HG02870 (cell line): ENCODE measurements at regions not wholly inside any gene's neighbourhood (a gene's known extent, or its start where the extent isn't known, plus 50 kb on each side); places are given as distances from the start of the nearest gene placed in this dataset.

Source experiments
- ATAC-seq: cut with Tn5 transposase; IDR thresholded peaks from one replicate; pipeline ENCODE4 v1.9.1; 2021; ENCODE audit warnings: mild to moderate bottlenecking, moderate library complexity; ENCODE audit not compliant: unreplicated experiment

DNA sequence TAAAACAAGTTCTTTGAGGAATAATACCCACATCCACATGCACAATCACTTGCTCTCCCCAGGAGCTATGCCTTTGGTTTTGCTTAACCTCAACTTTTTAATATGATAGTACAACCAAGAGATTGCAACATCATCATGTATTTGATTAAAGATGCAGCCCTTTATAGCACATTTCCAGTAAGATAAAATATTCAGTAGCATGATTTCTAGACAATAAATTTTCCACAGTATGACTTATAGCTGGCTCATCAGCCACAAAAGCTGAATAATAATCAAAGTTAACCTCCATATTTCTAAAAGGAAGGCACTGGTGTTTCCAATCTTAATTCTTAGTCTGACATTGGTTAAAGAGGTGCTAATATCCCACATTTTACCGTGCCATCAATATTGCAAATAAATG is 622.5 kb downstream of the TBL1XR1 start:
- no peak for ATAC-seq

DNA sequence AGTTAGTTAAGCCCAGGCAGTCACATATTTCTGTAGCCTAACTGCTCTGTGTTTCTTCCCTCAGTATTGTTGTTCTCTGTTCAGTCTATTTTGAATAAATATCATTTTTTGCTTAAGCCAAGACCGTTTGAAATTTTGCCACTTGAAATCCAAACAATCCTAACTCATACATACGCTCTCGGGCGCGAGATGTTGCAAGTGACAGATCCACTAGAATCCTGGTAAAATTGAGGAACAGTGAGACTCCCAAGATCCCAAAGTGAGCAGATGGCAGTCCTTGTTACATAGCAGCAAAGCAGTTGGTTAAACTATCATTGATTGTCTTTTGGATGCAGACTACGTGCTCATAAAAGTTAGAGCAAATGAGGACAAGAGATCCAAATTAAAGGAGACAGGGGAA is 625.4 kb downstream of the TBL1XR1 start:
- no peak for ATAC-seq

DNA sequence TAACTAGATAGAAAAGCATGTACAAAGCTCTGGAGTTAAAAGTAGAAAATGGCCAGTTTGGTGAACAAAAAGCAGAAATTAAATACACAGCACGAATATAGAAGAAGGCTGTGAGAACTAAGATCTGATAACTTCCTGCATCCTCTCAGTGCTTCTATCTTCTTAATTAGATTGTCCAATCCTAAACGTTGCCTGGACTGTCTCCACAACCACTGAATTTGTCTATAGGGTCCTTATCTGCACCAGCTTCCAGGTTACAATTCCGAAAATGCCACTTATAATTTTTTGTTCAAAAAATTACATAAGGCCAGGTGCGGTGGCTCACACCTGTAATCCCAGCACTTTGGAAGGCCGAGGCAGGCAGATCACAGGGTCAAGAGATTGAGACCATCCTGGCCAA is 626.3 kb downstream of the TBL1XR1 start:
- no peak for ATAC-seq

DNA sequence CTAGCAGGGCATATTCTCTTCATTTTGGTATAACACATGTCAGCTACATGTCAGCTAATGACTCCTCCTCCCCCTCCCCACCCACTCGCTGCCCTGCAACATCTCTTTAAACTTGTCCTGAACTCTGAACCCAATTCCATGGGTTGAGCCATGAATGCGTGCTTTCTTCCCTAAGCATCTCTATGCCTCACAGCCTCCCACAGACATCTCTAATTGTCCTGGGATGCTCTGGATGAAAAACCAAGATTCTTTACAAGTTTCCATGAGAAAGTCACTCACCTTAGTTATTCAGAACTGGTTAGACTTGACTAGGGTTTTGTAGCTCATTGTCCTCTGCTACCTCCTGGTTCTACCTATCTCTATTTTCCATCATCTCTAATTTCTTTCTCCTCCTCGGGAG is 629.1 kb downstream of the TBL1XR1 start:
- no peak for ATAC-seq

DNA sequence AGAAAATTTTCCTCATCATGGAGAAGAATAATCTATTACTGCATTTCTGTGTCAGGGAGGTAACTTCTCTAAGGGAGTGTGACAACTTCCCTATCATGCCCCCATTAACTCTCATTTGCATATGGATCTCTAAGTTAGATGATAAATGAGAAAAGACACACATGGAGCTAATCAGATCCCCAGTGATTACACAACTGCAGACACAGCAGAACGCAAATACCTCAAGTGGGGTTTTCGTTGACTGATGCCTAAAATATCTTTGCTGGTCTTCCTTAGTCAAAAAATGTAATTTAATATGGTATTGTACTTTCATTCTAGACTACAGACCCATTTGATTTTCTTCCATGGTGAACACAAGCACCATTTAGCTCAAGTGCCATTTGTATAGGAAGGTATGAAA is 630.5 kb downstream of the TBL1XR1 start:
- ATAC-seq, result no peak

DNA sequence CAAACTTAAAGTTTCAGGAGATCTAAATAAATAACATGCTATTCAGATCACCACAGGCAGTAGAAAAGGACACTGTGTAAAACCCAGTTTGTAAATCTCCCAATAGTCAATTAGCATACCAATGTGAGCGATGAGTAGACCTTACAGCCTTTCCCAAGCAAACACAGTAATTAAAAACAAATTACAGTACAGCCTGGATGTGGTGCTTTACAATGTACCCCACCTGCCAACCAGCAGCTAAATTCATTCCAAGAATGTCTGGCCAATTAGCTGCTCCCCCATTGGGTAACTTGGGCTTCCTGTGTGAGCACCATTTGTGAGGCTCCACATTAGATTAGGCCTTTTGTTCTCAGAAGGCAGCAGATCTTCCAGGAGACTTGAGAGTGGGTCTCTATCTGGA is 635.0 kb downstream of the TBL1XR1 start:
- no peak for ATAC-seq

DNA sequence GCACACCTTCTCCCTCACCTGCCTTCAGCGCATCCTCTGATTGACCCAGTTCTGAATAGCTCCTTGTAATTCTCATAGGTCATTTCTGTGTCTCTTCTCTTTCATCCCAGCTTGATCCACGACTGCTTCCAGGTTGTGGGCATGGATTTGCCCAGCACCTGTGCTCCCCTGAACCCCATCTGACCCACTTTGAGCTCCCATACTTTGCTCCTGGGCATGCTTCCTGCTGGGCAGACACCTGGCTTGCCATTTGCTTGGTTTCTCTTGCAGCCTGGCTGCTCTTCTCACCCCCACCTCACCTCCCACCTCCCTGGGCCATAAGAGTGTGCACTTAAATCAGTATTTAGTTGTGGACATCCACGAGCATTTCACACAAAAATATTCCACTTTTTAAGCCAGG is 635.5 kb downstream of the TBL1XR1 start:
- no peak for ATAC-seq

DNA sequence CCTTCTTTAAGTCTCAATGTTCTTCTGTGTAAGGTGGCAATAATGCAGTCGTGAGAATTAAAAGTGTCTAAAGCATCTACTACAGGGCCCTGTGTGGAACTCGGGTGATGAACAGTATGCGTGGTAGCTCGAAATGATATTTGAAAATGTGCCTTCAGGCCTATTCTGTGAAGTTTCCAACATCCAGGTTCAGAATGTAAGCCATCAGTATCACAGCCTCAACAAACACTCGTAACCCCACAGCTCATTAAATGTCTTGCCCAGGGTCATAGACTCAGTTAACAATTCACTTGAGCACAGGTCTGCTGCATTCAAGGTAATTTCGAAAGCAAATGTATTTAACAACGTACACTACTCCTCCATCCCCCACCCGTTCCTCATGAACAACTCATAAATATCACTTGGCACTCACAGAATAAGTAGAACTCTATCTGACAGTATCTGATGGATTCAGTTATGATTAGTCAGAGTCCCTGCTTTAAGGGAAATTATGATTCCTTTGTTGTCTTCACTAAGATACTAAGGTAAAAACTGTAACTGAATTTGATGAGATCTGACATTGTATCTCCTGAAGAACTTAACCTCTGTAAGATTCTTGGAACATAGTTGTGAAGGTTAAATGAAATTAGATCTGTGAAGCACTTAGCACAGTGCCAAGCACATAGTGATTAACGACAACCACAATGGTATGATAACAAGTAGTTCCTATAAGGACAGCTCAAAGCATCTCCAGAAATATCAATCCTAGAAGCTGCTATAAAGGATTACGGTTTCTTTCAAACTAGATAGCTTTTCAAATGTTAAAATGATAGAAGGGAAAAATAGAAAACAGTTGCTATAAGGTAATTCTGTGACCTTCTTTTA is 642.3 kb downstream of the TBL1XR1 start:
- ATAC-seq, result no peak

DNA sequence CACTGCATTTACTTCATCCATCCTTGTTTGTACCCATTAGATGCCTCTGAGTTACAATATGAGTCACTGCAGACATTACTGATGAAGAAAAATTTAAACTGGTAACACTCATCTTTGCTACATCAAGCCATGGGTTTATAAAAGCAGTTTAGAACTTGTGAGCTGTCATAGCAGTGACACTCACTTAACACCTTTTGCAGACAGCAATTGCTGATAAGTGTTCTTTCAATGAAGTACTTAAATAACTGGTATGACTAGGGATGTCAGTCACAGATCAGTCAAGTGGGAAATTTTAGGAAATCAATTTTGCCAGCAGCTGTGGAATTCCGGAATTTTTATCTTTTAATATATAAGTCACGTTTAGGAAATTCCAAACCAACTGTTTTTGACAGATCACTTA is 643.0 kb downstream of the TBL1XR1 start:
- no peak for ATAC-seq

DNA sequence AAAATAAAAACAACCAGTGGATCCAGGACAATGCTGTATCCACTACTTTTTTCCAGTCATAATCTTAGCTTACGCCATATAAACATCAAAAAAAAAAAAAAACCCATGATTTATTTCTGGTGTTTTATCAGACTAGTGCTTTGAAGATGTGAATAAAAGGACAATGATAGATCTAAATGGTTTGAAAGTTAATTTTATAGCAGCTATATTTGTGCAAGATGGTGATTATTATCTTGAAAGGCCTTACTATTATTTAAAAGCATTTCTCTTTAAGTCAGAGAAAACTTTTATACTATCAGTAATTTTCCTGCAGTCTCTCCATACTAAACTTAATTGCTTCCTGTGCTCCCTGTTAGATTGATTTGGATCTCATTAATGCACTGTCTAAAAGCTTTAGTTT is 670.3 kb downstream of the TBL1XR1 start:
- ATAC-seq, result no peak

DNA sequence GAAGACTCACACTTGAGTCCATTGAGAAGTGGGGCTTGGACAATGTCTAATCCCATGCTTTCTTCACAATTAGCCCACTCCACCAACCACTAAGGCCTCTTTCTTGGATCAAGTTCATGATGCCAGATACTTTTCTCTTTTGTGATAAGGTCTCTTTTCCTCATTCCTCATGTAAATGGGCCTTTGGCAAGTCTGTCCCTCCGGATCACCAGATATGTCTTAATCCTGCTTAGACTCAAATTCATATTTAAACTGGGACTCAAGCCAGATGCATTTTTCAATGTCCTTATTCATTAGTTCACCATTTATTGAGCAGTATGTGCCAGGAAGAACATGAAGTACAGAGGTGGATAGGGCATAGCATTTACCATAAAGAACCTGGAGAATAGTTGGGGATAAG is 671.1 kb downstream of the TBL1XR1 start:
- no peak for ATAC-seq

DNA sequence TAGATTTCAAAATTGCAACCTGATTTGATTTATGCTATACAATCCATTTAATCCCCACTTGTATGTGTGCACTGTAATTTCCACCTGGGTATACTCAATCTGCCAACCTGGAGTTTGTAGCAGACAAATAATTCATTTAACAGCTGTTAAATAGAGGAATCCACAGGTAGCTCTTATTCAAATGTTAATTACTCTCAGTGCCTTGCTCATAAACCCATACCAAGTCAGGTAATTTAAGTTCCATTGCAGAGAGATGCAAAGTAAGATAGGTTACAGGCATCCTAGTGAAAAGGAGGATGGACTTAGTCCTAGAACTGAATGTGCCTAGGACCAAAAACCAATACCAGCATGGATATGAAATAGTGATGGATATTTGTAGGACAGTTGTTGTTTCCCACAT is 674.2 kb downstream of the TBL1XR1 start:
- no peak for ATAC-seq

DNA sequence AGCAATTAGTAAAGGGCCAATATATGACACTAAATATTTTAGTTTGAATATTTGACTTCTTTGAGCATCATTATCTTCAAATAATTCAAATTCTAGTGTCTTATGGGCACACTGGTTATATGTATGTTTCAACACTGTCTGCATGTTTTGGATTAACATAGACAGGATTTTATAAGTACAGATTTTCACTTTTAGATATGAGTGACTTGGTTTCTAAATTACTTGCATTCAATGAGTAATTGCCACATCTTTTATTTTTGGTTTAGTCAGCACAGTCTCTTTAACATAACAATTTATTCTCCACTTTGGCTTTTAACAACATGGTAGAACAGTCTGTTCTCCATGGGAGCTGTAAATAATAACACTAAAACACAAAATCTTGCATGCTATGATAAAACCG is 674.8 kb downstream of the TBL1XR1 start:
- ATAC-seq, result no peak

DNA sequence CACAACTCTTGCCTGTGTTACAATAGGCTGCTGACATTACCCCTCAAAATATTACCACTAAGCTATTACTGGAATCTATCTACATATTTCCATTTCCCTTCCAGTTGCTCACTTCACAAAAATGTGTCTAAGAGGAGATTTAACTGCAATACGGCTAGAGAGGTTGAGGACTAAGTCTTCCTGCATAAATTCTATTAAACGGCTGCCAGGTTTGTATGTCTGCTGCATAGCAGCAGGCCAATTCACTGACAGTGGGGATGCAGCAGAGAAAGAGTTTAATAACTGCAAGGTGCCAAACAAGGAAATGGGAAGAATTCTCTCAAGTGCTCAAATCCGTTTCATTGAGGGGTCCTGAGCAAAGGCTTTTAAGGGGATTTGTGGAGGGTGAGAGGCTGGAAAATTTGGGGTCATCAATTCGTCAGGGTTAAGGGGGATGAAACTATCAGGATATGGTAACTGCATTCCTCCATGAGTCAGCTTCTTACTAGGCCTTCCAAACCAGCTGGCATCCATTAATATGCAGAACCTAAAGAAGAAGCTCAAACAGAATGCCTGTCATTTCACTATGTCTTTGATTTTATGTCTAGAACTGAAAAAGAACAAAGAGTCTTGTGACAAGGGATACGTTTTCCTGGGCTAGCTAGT is 675.6 kb downstream of the TBL1XR1 start:
- no peak for ATAC-seq

DNA sequence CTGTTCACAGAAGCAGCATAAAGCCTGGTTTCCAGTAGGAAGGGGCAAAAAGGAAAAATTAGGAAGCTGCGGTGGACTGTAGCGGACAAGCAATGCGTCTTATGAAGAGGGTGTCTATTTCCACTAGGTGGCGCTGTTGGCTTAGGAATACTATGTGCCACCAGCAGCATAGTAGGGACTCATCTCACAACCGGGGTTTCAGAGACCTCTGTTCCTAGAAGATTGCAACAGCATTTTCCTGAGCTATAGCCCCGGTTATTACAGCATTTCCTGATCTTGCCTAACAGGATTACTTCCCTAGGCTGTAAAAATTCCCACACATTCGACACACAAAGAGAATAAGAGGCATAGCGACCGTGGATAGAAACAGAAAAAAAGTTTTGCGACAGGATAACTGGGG is 683.0 kb downstream of the TBL1XR1 start:
- no peak for ATAC-seq

DNA sequence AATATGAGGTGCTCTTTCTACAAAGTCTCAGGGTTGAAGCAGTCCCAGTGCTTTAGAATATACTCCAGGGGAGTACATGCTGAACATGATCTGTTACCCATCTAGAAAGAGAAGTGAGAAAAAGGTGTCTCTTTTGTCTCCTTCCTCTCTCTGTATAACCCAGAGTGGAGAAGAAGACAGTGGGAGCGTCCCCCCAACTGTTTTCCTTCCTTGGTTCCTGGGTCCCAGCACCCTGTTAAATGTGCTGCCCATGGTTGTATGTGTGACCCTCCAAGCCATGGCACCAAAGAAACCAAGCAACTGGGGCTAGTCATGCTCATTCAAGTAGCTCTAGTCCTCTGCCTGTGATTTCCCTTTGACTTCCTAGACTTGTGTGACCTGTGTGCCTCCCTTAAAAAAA is 683.7 kb downstream of the TBL1XR1 start:
- no peak for ATAC-seq

DNA sequence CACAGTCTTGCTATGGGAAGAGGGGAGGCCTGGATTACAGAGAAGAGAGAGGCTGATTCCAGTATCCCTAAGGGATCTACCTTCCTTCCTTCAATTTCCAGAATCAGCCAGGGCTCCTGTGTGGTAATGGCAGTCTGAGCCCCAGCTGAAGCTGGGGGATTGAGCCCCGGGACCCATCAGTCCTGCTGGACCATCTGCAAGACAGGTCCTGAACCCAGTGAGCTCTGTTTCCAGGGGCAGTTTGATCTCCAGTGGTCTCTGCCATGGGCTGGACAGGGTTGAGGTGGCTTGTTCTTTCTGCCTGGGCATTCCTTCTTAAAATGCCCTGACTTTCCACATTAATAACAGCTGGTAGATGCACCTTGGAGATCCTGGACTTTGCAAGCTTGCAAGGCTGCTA is 685.2 kb downstream of the TBL1XR1 start:
- no peak for ATAC-seq

DNA sequence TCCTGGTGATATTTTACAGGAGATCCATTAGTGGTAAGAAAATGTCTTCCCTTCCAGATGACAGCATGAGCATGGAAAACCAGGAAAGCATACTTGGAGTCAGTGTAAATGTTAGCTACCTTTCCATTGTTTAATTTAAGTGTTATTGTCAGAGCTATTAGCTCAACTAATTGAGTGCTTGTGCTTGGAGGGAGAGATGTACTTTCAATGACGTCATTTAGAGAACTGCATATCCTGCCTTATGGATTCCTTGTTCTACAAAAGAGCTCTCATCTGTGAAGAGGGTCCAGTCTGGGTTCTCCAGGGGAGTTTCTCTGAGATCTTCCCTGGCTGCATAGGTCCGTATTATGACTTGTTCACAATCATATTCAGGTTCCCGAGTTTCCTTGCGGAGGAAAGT is 687.2 kb downstream of the TBL1XR1 start:
- no peak for ATAC-seq

DNA sequence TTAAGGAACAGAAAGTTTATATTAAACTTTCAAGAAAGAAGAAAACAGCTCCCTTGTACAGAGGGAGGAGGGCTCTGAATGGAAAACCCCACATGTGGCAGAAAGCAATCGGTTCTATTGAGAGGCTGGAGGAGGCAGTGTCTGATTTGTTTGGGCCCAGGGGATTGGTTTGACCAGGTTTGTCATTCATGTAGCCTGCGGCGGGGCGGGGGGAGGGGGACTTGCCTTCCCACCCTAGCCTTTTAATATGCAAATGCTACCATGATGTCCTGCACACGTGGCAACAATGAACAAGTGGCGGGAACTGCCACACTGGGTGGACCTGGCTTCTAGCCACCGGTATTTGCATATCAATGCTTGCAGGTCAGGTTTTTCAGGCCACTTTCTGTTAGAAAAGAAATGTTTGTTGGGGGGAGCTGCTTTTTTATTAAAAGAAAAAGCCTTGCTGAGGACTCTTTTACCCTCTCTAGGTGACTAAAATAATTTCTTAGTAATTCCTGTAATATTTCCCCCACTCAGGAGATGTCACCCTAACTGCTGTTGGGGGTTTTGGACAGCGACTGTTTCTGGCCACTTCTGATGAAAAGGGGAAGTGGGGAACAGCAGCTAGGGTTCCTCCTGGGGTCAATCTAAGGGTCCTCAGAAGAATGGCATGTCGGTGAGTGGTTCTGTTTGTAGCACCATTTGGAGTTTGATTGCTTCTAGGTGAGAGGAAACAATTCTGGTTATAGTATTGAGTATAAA is 691.2 kb downstream of the TBL1XR1 start:
- ATAC-seq, result peak; percentile 52

DNA sequence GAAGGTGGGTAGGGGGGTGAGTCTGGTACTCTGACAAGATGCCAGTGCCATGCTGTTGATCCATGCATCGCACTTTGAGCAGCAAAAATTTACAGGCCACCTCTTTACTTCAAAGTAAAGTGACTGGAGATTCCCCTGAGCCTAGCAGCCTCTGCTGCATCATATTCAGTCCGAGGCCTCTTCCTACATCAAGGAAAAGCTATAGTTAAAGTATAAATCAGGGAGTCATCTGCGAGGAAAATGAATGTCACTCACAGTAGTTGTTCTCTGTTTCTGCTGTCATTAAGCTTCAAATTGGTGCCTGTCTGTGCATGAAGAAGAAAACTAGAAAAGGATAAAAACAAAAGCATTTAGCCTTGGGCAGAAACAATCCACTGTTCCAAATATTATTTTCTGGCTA is 706.2 kb downstream of the TBL1XR1 start:
- ATAC-seq, result no peak

DNA sequence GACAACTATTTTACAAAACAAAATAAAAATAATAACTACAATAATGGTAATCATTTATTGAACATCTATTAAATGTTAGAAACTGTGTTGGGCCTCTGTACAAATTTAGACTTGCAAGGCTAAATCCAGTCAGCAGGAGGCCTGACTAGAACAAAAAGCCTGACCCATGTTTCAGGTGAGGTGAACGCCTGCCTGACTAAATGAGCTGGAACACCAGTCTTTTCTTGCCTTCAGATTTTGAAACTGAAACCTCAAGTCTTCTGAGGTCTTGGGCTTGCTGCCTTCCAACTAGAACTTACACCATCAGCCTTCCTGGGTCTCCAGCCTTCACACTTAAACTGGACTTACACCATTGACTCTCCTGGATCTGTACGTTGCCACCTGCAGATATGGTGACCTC is 706.9 kb downstream of the TBL1XR1 start:
- ATAC-seq, result peak; percentile 70

DNA sequence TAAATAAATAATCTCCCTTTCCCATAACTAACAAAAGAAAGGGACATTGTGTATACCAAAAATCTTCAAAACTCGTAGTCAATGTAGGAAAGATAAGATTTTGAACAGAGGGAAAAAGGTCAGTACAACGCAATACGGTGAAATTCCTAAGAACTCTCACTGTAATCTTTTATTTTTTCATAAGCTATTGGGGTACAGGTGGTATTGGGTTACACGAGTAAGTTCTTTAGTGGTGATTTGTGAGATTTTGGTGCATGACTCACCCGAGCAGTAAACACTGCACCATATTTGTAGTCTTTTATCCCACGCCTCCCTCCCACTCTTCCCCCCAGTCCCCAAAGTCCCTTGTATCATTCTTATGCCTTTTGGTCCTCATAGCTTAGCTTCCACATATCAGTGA is 718.0 kb downstream of the TBL1XR1 start:
- ATAC-seq, result no peak
